GM18909 (cell line): ENCODE measurements at regions not wholly inside any gene's neighbourhood (a gene's known extent, or its start where the extent isn't known, plus 50 kb on each side); places are given as distances from the start of the nearest gene placed in this dataset.
A peak's percentile ranks its signal among the peaks of the same experiment; 100 is the strongest.
"Not testable (repeated sequence)": the region's sequence is repeated elsewhere in the genome, so short reads cannot be mapped to it uniquely, and the experiment has no call there.

Source experiments
- ATAC-seq: cut with Tn5 transposase; IDR thresholded peaks from one replicate; pipeline ENCODE4 v1.9.1; 2021; ENCODE audit warnings: mild to moderate bottlenecking; ENCODE audit not compliant: unreplicated experiment, poor library complexity

DNA sequence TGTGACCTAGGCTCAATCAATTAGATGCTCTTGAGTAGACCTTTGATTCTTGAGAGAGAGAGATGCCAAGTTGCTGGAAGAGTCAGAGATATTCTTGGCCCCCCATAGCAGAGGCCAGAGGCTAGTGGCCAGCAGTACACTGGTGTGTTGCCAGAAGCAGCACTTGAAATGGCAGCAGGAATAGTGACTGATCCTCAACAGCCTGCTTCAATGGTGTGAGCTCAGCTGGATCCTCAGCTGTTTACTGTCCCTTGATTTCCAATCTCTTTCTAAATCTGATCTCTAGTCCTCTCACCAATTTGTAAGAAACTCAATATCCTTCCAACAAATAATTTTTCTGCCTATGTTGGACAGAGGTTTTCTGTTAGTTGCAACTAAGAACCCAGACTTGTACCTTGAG lies 170.3 kb upstream of the CCDC54 start:
- ATAC-seq: no peak

DNA sequence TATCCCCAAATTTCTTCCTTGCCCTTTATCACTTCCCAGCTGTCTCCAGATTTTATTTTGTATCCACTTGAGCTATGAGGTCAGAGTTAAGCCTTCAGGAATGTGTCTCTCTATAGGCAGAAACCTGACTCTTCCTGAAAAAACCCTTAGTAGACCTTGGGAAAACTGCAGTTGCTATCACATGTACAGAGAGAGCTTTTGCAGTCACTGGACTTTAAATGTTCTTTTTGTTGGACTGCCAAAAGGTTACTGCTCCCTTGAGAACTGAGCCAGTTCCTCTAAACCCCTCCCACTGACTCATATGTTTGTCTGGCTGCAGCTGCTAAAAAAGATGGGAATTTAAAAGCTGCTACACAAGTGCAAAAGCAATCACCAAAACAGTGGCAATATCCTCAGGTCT lies 169.1 kb upstream of the CCDC54 start:
- no peak for ATAC-seq

- ATAC-seq: no peak
Measured at GRCh38 chr3:107208796-107209195, 168.4 kb upstream of the CCDC54 start.

GRCh38 chr3:107209302-107209990 lies 167.8 kb upstream of the CCDC54 start:
- ATAC-seq: no peak

DNA sequence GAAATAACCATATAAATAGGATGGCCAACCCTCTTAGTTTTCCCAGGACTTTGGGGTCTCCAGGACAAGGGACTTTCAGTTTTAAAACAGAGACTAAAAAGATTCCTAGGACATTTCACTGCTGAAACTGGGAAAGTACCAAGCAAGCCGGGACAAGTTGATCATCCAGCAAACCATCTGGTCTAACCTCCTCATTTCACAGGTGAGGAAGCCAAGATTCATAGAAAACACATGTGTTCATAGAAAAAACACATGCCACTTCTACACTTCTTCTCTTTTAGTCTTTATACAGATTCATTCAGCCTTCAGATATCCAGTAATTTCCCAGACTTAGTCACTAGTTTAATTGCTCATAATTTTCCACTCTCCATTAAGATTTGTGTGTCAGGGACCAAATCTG lies 165.6 kb upstream of the CCDC54 start:
- ATAC-seq: no peak

DNA sequence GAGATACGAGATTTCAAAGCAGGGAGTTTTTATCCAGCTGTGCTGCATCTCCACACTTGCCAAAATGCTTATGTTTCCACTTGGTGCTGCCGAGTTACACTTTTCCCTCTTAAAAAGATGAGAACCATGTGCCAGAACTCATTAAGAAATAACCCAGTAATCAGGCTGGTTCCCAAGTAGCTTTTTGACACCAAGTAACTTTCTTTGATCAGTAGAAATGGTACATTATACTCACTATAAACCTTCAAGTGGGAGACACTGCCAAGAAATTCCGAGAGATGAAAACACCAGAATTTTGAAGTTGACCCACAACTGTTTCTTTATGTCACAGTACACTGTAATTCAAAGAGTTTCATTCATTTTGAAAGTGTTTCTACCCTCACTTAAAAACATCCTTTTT lies 164.6 kb upstream of the CCDC54 start:
- ATAC-seq: no peak

DNA sequence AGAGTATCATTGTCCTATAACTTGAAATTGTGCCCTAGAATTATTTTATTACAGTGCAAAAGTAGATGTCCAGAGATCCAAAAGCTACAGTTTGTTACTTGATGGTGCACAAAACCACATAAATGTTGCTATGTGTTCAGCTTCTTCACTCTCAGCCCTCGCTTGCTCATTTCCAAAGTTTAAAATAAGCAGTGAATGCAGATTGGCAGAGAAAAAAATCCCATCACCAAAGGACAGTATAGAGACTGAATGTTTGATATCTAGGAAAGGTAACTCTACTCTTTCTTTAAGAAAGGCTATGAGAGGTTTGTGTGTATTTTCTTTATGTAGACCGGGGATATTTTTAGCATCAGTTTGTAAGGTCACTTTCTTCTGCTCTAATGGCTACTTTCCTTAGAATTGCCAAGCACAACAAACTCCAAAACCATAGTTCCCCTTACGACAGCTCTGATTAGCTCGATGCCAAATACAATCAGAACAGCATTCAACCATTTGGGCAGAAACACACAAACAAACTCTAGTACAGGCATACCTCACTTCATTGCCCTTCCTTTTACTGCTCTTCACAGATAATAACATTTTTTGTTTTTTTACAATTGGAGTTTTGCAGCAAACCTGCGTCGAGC lies 164.1 kb upstream of the CCDC54 start:
- ATAC-seq: no peak

DNA sequence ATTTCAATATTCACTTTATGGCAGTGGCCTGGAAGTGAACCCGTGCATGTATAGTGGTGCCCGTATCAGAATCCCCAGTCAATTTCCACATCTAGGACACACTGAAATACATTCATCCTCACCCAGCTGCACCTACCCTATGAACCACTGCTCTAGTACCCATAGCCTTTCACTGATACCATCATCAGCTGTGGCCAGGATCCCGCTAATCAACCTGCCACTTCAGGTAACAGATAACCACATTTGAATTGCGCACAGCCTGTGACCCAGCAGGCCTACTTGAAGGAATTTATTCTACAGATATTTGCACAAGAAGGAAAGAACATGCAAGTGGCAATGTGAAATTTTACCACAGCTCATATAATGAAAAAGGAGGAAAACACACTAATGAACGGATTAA lies 161.0 kb upstream of the CCDC54 start:
- no peak for ATAC-seq

GRCh38 chr3:107216711-107217110 lies 160.5 kb upstream of the CCDC54 start:
- ATAC-seq: no peak

GRCh38 chr3:107217172-107217571 lies 160.1 kb upstream of the CCDC54 start:
- no peak for ATAC-seq

DNA sequence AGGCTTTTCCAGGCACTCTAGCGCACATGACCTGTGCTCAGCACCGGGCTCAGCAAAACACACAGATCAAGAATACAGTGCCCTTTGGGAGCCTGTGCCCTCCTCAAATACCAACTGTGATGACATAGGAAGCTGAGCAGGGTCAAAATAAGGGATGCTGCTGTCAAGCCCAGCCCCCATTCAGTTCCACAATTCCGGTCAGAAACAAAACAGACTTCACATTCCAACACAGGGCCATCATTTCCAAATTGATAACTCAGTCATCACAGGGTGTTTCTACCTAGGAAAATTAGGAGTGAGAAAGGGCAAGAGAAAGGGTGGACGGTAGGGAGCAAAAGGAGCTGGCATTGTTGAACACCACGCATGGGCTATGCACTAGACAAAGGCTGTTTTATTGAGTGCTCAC lies 158.4 kb upstream of the CCDC54 start:
- ATAC-seq: no peak

GRCh38 chr3:107220538-107220937 lies 156.7 kb upstream of the CCDC54 start:
- no peak for ATAC-seq

- no peak for ATAC-seq
Measured at GRCh38 chr3:107221856-107222255, 155.4 kb upstream of the CCDC54 start.

DNA sequence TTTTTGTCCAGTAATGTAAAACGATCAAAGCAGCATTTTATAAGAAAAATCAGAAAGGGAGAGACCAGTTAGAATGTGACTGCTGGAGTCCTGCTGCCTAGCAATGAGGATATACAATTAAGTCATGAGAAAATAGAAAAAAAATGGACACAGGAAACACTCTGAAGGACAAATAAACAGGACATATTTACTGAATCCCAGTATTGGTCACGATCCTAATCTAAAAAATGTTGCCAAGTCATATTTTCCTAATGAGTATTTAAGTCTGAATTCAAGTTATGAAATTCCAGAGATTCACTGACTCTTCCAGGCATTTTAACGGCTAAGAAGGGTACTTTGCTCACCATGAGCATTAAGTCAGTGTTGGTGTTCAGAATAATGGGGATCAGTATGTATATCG lies 154.3 kb upstream of the CCDC54 start:
- ATAC-seq: no peak

DNA sequence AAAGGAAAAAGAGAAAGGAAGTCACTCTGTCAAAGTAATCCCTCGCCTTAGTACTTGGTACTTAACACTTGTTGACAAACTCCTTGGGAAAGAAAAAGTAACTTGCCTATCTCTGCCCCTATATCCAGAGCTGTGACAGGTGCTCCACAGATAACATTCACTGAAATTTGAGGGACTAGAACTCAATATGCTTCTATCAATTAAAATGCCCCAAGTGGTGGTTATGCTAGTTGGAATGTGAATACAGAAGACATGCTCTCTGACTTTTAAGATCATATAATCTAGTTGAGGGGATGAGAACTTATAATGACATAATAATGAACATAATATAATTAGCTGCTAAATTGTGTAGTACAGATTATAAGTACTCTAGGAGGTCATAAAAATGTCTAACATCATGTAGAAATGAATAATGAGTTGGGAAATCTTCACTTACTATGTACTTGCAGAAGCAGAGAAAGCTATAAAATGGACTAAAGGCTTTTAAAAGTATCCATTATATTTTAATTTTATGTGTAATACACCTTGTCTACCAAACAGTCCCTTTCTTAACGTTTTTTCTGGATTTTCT lies 153.1 kb upstream of the CCDC54 start:
- ATAC-seq: no peak

- no peak for ATAC-seq
Measured at GRCh38 chr3:107227091-107227490, 150.1 kb upstream of the CCDC54 start.

- not testable (repeated sequence) for ATAC-seq
Measured at GRCh38 chr3:107233877-107234276, 143.4 kb upstream of the CCDC54 start.

GRCh38 chr3:107235193-107235927 lies 141.9 kb upstream of the CCDC54 start:
- ATAC-seq: peak; percentile 16

DNA sequence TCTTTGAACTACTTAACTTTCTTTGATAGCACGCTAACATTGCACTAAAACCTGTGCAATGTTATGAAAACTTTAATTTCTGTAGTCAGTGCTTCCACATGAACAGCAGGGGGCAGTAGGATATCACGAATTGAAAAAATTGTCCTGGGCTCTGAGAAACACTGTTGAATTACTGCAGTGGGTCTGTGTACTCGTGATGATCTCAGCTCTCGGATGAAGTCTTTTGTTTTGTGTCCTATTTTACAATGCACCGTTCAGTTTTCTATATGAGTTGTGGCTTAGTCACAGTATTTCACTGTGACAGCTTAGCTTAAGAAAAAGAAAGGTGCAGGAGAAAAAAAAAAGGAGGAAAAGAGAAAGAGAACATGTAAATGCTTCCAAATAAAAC lies 141.3 kb upstream of the CCDC54 start:
- peak; percentile 78 for ATAC-seq

DNA sequence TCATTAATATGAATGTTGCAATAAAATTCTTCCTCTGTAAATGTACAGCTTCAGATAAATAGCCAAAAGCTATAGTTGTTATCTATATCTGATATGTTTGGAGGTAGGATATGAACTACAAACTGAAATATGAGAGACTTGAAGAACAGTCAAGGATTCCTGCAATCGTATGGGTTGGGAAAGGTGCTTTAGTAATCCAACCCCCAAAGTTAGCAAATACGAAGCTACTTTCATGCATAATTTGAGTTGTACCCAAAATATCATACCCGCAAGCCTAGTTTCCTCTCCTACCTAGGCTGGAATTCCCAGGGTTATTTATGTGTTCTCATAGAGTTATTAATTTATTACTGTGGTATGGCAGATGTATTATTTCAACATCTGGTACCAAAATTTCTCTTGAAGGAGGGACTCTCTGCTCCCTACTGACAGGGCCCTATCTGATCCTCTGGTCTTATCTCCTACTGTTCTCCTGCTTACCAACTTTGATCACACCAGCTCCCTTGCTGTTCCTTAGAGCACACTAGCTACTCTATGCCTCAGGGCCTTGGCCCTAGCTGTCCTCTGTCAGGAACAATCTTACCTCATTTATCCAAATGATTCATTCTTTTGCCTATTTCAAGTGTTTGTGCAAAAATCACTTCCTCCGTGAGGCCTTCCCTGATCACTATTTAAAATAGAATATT lies 140.4 kb upstream of the CCDC54 start:
- no peak for ATAC-seq

- ATAC-seq: no peak
Measured at GRCh38 chr3:107238787-107239186, 138.5 kb upstream of the CCDC54 start.
